Adrenal gland (tissue), 9 donors: ENCODE measurements at regions not wholly inside any gene's neighbourhood (a gene's known extent, or its start where the extent isn't known, plus 50 kb on each side); places are given as distances from the start of the nearest gene placed in this dataset.

Experiments used
- DNase-seq, 7 donors: peaks; one replicate each; pipeline ENCODE4 v3.0.0-alpha.2; 2019 to 2020
- H3K27ac ChIP-seq, 5 donors: fragments of 200-600 bp; sonication (generic) in 4 of 5; 1 replicate in 3 of 5; 2 replicates in 2 of 5; pipeline versions ENCODE4 v1.5.1 to v1.8.0; 2016 to 2020; ENCODE audit warnings: mild to moderate bottlenecking in 1 of 5
- H3K27me3 ChIP-seq: fragments of 200-600 bp; 2 replicates; pipeline ENCODE4 v1.8.0; 2021
- H3K36me3 ChIP-seq, 2 donors: fragments of 200-600 bp; replicated peaks in 1 of 2; 1 replicate in 1 of 2; 2 replicates in 1 of 2; pipeline versions ENCODE4 v1.5.1 to v1.8.0; 2018 to 2022
- H3K4me1 ChIP-seq, 2 donors: fragments of 200-600 bp; replicated peaks in 1 of 2; 1 replicate in 1 of 2; 2 replicates in 1 of 2; pipeline versions ENCODE4 v1.5.1 to v1.8.0; 2018 to 2021
- H3K4me3 ChIP-seq, 4 donors: fragments of 200-600 bp; sonication (generic) in 3 of 4; one replicate each; pipeline ENCODE4 v1.5.1; 2016 to 2018
- H3K9me3 ChIP-seq, 3 donors: fragments of 200-600 bp; sonication (generic) in 1 of 3; replicated peaks in 1 of 3; 1 replicate in 2 of 3; 2 replicates in 1 of 3; pipeline versions ENCODE4 v1.5.1 to v1.8.0; 2016 to 2021
- CTCF ChIP-seq, 6 experiments: fragments of 450-650 bp in 4 of 6; fragments of 200-600 bp in 2 of 6; sonication (generic) in 1 of 6; IDR thresholded peaks; 1 replicate in 5 of 6; 2 replicates in 1 of 6; pipeline versions ENCODE4 v1.5.1 to v1.8.0; 2016 to 2021; ENCODE audit warnings: antibody characterized with exemption in 6 of 6, mild to moderate bottlenecking in 2 of 6, moderate library complexity in 1 of 6
- POLR2A ChIP-seq, 2 donors: fragments of 450-650 bp; IDR thresholded peaks; one replicate each; pipeline ENCODE4 v1.6.1; 2017; ENCODE audit warnings: antibody characterized with exemption in 2 of 2, mild to moderate bottlenecking in 2 of 2, moderate library complexity in 1 of 2
- WGBS, 4 donors: extraction: QIAGEN DNeasy Blood & Tissue Kit in 2 of 4; methylation state at CpG; one replicate each; pipeline versions ENCODE4 v1.1.5 to v1.1.7; 2013 to 2017; 5-methylcytosine and 5-hydroxymethylcytosine counted together
- intact Hi-C, 2 donors: fragments of 100-400 bp; cut with DNase I; formaldehyde crosslinking; loops; one replicate each; pipeline versions ENCODE4 v1.14.1 to v1.15.0; 2022 to 2023
- donor health status: healthy with polysubstance abuse.
- donor health status: Bipolar disorder and iron deficiency.
- donor health status: DM: yes; HTN: yes; CAD: no.
- donor health status: DM: no; HTN: no; CAD: no.
- donor health status: DM: no; HTN: no; CAD: no.

GRCh38 chrX:39335513-39336235 is 534.4 kb downstream of the MID1IP1 start:
- no peak overlapping the region for H3K27ac ChIP-seq
- 57 to 64% (median 58%) methylated on average over 5 to 6 of the region's 6 CpGs for WGBS, 4 donors
- no peak overlapping the region for H3K4me3 ChIP-seq
- peaks cover 3% of the 10 kb centered on the region for H3K27me3 ChIP-seq
- no peaks in the 10 kb centered on the region for H3K4me1 ChIP-seq
- no peaks in the 10 kb centered on the region for H3K9me3 ChIP-seq
- DNase-seq: peak in 3 of 7 donors; percentile 14 to 53 (median 22)
- no peaks in the 10 kb centered on the region for H3K36me3 ChIP-seq
- intact Hi-C loops: no loop called here
- TF ChIP-seq CTCF (IDR thresholded peaks at IDR 0.05) (no peak), POLR2A (IDR thresholded peaks at IDR 0.05) (no peak)

GRCh38 chrX:39336671-39337311 is 535.5 kb downstream of the MID1IP1 start:
- Histone ChIP-seq H3K36me3 (no peaks in the 10 kb centered on the region), H3K4me3 (no peak overlapping the region), H3K4me1 (no peaks in the 10 kb centered on the region), H3K27ac (peak overlapping the region in 2 of 5 donors; percentile 4 to 26), H3K9me3 (no peaks in the 10 kb centered on the region), H3K27me3 (peaks cover 5% of the 10 kb centered on the region)
- no peak for TF ChIP-seq POLR2A (IDR thresholded peaks at IDR 0.05)
- TF ChIP-seq CTCF (IDR thresholded peaks at IDR 0.05): no peak
- WGBS, 4 donors: 10 to 34% (median 19%) methylated on average over 4 to 5 of the region's 5 CpGs
- intact Hi-C loops: no loop called here
- DNase-seq: peak in 2 of 7 donors; percentile 24 to 49

GRCh38 chrX:39337451-39337850 is 536.2 kb downstream of the MID1IP1 start:
- DNase-seq: no peak
- TF ChIP-seq POLR2A (IDR thresholded peaks at IDR 0.05) (no peak), CTCF (IDR thresholded peaks at IDR 0.05) (no peak)
- 62 to 76% (median 64%) methylated on average over 4 to 5 of the region's 5 CpGs for WGBS, 4 donors
- Histone ChIP-seq H3K4me1 (no peaks in the 10 kb centered on the region), H3K27me3 (peaks cover 5% of the 10 kb centered on the region), H3K36me3 (no peaks in the 10 kb centered on the region), H3K9me3 (no peaks in the 10 kb centered on the region), H3K27ac (no peak overlapping the region), H3K4me3 (no peak overlapping the region)
- intact Hi-C loops: no loop called here

- no peaks in the 10 kb centered on the region for H3K36me3 ChIP-seq
- H3K4me3 ChIP-seq: no peak overlapping the region
- H3K27ac ChIP-seq: no peak overlapping the region
- no peak for DNase-seq
- no peaks in the 10 kb centered on the region for H3K9me3 ChIP-seq
- WGBS, 4 donors: 79 to 98% (median 86%) methylated on average over 2 of the region's 2 CpGs
- peaks cover 5% of the 10 kb centered on the region for H3K27me3 ChIP-seq
- H3K4me1 ChIP-seq: no peaks in the 10 kb centered on the region
- no peak for TF ChIP-seq POLR2A (IDR thresholded peaks at IDR 0.05)
- TF ChIP-seq CTCF (IDR thresholded peaks at IDR 0.05): no peak
- intact Hi-C loops: no loop called here
Observed at GRCh38 chrX:39338583-39338982, 537.3 kb downstream of the MID1IP1 start.
